Neural progenitor cell (in vitro differentiated cells): ENCODE measurements at regions not wholly inside any gene's neighbourhood (a gene's known extent, or its start where the extent isn't known, plus 50 kb on each side); places are given as distances from the start of the nearest gene placed in this dataset.

Experiments
- EZH2 ChIP-seq: fragments of 200-600 bp; sonication (generic); IDR thresholded peaks from 2 replicates; pipeline ENCODE4 v1.6.1; 2017; ENCODE audit warnings: antibody characterized with exemption, mild to moderate bottlenecking, moderate library complexity
- EZH2phosphoT487 ChIP-seq: fragments of 200-600 bp; sonication (generic); IDR thresholded peaks from 2 replicates; pipeline ENCODE4 v1.6.1; 2017; ENCODE audit warnings: antibody characterized with exemption
- TF ChIP-seq, protein P1 (sequence below): fragments of 200-600 bp; sonication (generic); IDR thresholded peaks from 2 replicates; pipeline ENCODE4 v1.5.1; 2017; ENCODE audit warnings: antibody characterized with exemption, mild to moderate bottlenecking

DNA sequence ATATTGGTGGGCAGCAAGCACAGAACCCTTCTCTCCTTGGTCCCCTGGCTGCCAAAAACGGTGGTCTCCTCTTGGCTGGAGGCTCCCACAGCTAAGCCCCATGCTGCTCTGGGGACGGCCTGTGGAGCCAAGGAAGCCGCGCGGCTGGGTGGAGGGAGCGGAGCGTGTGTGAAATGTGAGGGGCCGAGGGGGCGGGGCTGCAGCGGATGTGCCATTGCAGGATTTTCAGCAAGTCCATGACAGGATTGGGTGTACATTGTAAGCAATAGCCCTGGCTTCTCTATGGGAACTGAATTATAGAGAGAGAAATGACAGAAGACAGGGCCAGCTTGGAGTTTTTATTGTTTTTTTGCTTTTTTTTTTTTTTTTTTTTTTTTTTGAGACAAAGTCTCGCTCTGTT, 336.5 kb downstream of the DIRAS2 start:
- TF ChIP-seq, protein P1, sequence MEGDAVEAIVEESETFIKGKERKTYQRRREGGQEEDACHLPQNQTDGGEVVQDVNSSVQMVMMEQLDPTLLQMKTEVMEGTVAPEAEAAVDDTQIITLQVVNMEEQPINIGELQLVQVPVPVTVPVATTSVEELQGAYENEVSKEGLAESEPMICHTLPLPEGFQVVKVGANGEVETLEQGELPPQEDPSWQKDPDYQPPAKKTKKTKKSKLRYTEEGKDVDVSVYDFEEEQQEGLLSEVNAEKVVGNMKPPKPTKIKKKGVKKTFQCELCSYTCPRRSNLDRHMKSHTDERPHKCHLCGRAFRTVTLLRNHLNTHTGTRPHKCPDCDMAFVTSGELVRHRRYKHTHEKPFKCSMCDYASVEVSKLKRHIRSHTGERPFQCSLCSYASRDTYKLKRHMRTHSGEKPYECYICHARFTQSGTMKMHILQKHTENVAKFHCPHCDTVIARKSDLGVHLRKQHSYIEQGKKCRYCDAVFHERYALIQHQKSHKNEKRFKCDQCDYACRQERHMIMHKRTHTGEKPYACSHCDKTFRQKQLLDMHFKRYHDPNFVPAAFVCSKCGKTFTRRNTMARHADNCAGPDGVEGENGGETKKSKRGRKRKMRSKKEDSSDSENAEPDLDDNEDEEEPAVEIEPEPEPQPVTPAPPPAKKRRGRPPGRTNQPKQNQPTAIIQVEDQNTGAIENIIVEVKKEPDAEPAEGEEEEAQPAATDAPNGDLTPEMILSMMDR = no peak
- TF ChIP-seq EZH2phosphoT487 (no peak), EZH2 (no peak)
